RWPE2 (cell line): ENCODE measurements at regions not wholly inside any gene's neighbourhood (a gene's known extent, or its start where the extent isn't known, plus 50 kb on each side); places are given as distances from the start of the nearest gene placed in this dataset.

Experiments used
- ATAC-seq: fragments of 200-7000 bp; cut with Tn5 transposase; 3 replicates; pipeline ENCODE4 v1.9.1; 2021; ENCODE audit warnings: low read depth
- DNase-seq: peaks from one replicate; pipeline ENCODE4 v3.0.0-alpha.2; 2020; ENCODE audit warnings: low spot score
- H3K27ac ChIP-seq: fragments of 450-650 bp; 2 replicates; pipeline ENCODE4 v1.5.1; 2017; ENCODE audit warnings: mild to moderate bottlenecking; ENCODE audit not compliant: poor library complexity, severe bottlenecking
- H3K27me3 ChIP-seq: fragments of 250-450 bp; sonication (Bioruptor Pico); 2 replicates; pipeline ENCODE4 v1.5.1; 2021; ENCODE audit warnings: mild to moderate bottlenecking, moderate library complexity; ENCODE audit not compliant: insufficient read depth, poor library complexity, severe bottlenecking
- H3K36me3 ChIP-seq: fragments of 250-450 bp; sonication (Bioruptor Pico); 2 replicates; pipeline ENCODE4 v1.5.1; 2020; ENCODE audit warnings: low read depth, mild to moderate bottlenecking, moderate library complexity
- H3K4me1 ChIP-seq: fragments of 250-450 bp; sonication (Bioruptor Pico); 2 replicates; pipeline ENCODE4 v1.5.1; 2021; ENCODE audit warnings: mild to moderate bottlenecking, moderate library complexity; ENCODE audit not compliant: insufficient read depth, poor library complexity, severe bottlenecking
- H3K4me3 ChIP-seq: fragments of 250-450 bp; sonication (Bioruptor Pico); 2 replicates; pipeline ENCODE4 v1.5.1; 2021; ENCODE audit warnings: mild to moderate bottlenecking, moderate library complexity; ENCODE audit not compliant: severe bottlenecking
- H3K9me3 ChIP-seq: fragments of 250-450 bp; sonication (Bioruptor Pico); 2 replicates; pipeline ENCODE4 v1.5.1; 2021; ENCODE audit warnings: mild to moderate bottlenecking, moderate library complexity; ENCODE audit not compliant: severe bottlenecking
- TF ChIP-seq, protein P1 (sequence below): fragments of 450-650 bp; IDR thresholded peaks from one replicate; pipeline ENCODE4 v1.5.1; 2017; ENCODE audit warnings: mild to moderate bottlenecking, moderate library complexity; ENCODE audit not compliant: poor library complexity, severe bottlenecking

DNA sequence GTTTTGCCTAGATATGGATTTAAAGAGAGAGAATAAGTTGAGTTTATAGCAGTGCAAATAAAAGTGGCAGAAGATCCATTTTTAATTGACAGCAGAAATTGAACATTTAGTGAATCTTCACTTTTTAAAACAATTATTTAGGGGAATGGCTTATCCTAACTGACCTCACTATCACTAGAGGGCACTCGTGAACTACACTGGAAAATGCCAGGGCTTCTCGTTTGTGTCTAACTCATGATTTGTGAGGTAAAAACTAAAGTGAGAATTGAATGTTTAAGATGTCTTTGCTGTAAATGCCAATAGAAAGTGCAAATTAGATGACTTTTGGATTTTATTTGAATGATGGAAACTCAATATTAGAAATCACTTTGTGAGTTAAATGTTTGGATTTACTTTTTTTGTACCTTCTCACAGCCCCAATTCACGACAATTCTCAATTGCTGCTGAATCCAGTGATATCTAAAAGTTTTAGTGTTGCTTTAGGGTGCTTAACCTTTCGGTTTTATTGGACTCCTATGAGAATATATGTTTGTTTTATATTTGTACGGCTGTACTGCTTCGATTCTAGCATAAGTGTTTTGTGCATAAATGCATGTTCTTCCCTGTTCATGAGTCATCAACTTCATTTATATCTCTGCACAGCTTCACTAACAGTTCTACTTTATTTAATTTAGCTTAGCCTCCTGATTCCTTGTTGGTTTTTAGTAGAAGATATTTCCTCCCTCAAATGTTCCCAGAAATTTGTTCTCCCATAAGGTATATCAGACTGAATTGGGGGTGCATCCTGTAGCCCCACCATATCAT is 462.1 kb downstream of the MFSD1 start:
- no peak overlapping the region for H3K27ac ChIP-seq
- TF ChIP-seq, protein P1, sequence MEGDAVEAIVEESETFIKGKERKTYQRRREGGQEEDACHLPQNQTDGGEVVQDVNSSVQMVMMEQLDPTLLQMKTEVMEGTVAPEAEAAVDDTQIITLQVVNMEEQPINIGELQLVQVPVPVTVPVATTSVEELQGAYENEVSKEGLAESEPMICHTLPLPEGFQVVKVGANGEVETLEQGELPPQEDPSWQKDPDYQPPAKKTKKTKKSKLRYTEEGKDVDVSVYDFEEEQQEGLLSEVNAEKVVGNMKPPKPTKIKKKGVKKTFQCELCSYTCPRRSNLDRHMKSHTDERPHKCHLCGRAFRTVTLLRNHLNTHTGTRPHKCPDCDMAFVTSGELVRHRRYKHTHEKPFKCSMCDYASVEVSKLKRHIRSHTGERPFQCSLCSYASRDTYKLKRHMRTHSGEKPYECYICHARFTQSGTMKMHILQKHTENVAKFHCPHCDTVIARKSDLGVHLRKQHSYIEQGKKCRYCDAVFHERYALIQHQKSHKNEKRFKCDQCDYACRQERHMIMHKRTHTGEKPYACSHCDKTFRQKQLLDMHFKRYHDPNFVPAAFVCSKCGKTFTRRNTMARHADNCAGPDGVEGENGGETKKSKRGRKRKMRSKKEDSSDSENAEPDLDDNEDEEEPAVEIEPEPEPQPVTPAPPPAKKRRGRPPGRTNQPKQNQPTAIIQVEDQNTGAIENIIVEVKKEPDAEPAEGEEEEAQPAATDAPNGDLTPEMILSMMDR: peak; percentile 97
- no peaks in the 10 kb centered on the region for H3K4me1 ChIP-seq
- no peak overlapping the region for H3K4me3 ChIP-seq
- H3K27me3 ChIP-seq: no peaks in the 10 kb centered on the region
- H3K36me3 ChIP-seq: no peaks in the 10 kb centered on the region
- DNase-seq (no peak), ATAC-seq (peak; percentile 72; the same call in 2 of the 3 replicates)
- H3K9me3 ChIP-seq: no peaks in the 10 kb centered on the region

DNA sequence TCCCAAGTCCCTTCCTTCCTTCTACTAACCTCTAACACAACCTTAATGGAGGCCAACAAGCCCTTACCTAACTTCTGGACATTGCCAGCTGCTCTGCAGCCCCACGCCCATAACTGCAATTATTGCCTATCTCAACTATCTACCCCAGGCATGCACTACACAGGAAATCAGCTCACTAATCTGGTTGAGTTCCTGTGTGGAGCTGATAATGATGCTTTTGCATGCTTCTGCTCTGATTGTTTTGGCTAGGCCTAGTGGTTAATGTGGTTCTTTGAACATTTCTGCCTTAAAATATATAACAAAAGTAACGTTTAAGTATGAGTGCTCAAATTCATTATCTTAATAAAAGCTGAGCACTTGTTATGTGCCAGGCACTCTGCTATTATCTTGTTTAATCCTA is 463.9 kb downstream of the MFSD1 start:
- Histone ChIP-seq H3K4me1 (no peaks in the 10 kb centered on the region), H3K4me3 (no peak overlapping the region), H3K36me3 (no peaks in the 10 kb centered on the region), H3K27ac (no peak overlapping the region), H3K9me3 (no peaks in the 10 kb centered on the region), H3K27me3 (no peaks in the 10 kb centered on the region)
- ATAC-seq: no peak
- DNase-seq: no peak
- TF ChIP-seq, protein P1: no peak

DNA sequence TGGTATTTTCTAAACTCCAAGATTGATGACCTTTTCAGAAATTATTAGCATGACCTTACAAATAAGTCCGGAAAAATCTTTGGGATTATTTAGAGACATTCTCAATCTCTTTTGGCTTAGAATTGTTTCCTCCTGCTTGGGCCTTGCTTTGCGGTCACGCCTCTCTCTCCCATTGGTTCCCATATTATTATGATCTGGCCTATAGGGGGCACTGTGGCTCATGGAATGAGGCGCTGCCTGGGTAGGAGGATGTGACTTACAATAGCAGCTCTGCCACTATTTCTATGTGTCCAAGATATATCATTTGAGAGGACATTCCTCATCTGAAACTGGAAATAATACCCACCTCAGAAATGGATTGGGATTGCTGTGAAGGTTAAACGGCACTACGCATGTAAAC is 464.9 kb downstream of the MFSD1 start:
- H3K27ac ChIP-seq: no peak overlapping the region
- no peak for DNase-seq
- no peaks in the 10 kb centered on the region for H3K36me3 ChIP-seq
- ATAC-seq: peak; percentile 59; the same call in 1 of the 3 replicates
- no peaks in the 10 kb centered on the region for H3K9me3 ChIP-seq
- no peaks in the 10 kb centered on the region for H3K4me1 ChIP-seq
- TF ChIP-seq, protein P1: peak; percentile 72
- H3K27me3 ChIP-seq: no peaks in the 10 kb centered on the region
- no peak overlapping the region for H3K4me3 ChIP-seq

- DNase-seq: no peak
- Histone ChIP-seq H3K4me3 (no peak overlapping the region), H3K4me1 (no peaks in the 10 kb centered on the region), H3K9me3 (no peaks in the 10 kb centered on the region), H3K27me3 (no peaks in the 10 kb centered on the region), H3K36me3 (no peaks in the 10 kb centered on the region), H3K27ac (no peak overlapping the region)
- TF ChIP-seq, protein P1: no peak
- no peak for ATAC-seq
These were observed 470.1 kb downstream of the MFSD1 start for GRCh38 chr3:159271799-159272512.
